Tibial nerve (tissue), 4 donors: ENCODE measurements at regions not wholly inside any gene's neighbourhood (a gene's known extent, or its start where the extent isn't known, plus 50 kb on each side); places are given as distances from the start of the nearest gene placed in this dataset.

Experiments used
- CTCF ChIP-seq, 5 experiments: fragments of 200-600 bp in 3 of 5; fragments of 450-650 bp in 2 of 5; sonication (generic) in 3 of 5; IDR thresholded peaks; one replicate each; pipeline ENCODE4 v1.5.1; 2016 to 2019; ENCODE audit warnings: antibody characterized with exemption in 5 of 5, mild to moderate bottlenecking in 3 of 5, moderate library complexity in 2 of 5
- EP300 ChIP-seq, 2 donors: sonication (generic); formaldehyde crosslinking; IDR thresholded peaks; one replicate each; pipeline ENCODE4 v1.6.1; 2017; ENCODE audit warnings: antibody characterized with exemption in 2 of 2, mild to moderate bottlenecking in 1 of 2

- no peak for TF ChIP-seq CTCF (IDR thresholded peaks at IDR 0.05)
- TF ChIP-seq EP300 (IDR thresholded peaks at IDR 0.05): no peak
Observed at GRCh38 chr4:100754751-100755150, 236.9 kb upstream of the EMCN start.
